HFF-Myc (cell line): ENCODE measurements at regions not wholly inside any gene's neighbourhood (a gene's known extent, or its start where the extent isn't known, plus 50 kb on each side); places are given as distances from the start of the nearest gene placed in this dataset.
"Not testable (repeated sequence)": the region's sequence is repeated elsewhere in the genome, so short reads cannot be mapped to it uniquely, and the experiment has no call there.

Source experiments
- DNase-seq: peaks from one replicate; pipeline ENCODE4 v3.0.0-alpha.2; 2011; ENCODE audit warnings: low read depth; ENCODE audit errors: extremely low read depth
- H3K4me3 ChIP-seq: replicated peaks from 2 replicates; pipeline ENCODE4 v1.5.1; 2011; ENCODE audit warnings: low read depth, mild to moderate bottlenecking, control low read depth, low read length
- CTCF ChIP-seq: IDR thresholded peaks from 2 replicates; pipeline ENCODE4 v1.5.1; 2012; ENCODE audit warnings: mild to moderate bottlenecking, low read depth, low read length, control low read depth; ENCODE audit errors: missing control alignments

- no peak overlapping the region for H3K4me3 ChIP-seq
- DNase-seq = no peak
- no peak for TF ChIP-seq CTCF
Observed at GRCh38 chr4:162978398-162978797, 188.3 kb downstream of the NAF1 start.

GRCh38 chr4:162977788-162978187 lies 188.9 kb downstream of the NAF1 start:
- no peak overlapping the region for H3K4me3 ChIP-seq
- TF ChIP-seq CTCF = no peak
- no peak for DNase-seq

- no peak for TF ChIP-seq CTCF
- no peak for DNase-seq
- no peak overlapping the region for H3K4me3 ChIP-seq
Observed at GRCh38 chr4:162972661-162973330, 193.9 kb downstream of the NAF1 start.

- H3K4me3 ChIP-seq = no peak overlapping the region
- no peak for DNase-seq
- TF ChIP-seq CTCF = no peak
Observed at GRCh38 chr4:162969194-162969593, 197.5 kb downstream of the NAF1 start.

- not testable (repeated sequence) for H3K4me3 ChIP-seq, DNase-seq
Observed at GRCh38 chr4:162965978-162966377, 200.7 kb downstream of the NAF1 start.

GRCh38 chr4:162959046-162959445 lies 207.6 kb downstream of the NAF1 start:
- H3K4me3 ChIP-seq = no peak overlapping the region
- no peak for DNase-seq
- no peak for TF ChIP-seq CTCF

- TF ChIP-seq CTCF = no peak
- no peak for DNase-seq
- no peak overlapping the region for H3K4me3 ChIP-seq
Observed at GRCh38 chr4:162957521-162958143, 209.1 kb downstream of the NAF1 start.
